ENCODE measurements at regions not wholly inside any gene's neighbourhood (a gene's known extent, or its start where the extent isn't known, plus 50 kb on each side); places are given as distances from the start of the nearest gene placed in this dataset.
"Not testable (repeated sequence)": the region's sequence is repeated elsewhere in the genome, so short reads cannot be mapped to it uniquely, and the experiment has no call there.

DNA sequence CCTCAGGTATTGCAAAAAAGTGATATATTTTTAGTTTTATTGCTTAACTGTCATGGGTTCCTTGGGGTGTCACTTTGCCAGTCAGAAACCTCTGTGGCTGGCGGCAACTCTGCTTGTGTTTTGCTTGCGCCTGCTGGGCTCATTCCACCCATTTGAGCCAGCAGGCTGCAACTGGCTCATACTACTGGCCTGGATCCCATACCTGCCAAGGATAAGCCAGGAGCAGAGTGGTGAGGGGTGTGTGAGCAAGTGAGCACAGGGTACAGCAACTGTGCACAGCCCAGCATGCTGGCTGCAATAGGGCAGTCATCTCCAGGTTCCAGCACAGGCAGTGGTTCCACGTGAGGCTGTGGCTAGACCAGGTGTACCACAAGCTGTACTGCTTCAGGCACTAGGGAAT, 687.5 kb downstream of the NYAP2 start:
- FAIRE-seq (no peak), DNase-seq (ENCODE audit: extremely low spot score, insufficient read length, low read depth) (no peak)

DNA sequence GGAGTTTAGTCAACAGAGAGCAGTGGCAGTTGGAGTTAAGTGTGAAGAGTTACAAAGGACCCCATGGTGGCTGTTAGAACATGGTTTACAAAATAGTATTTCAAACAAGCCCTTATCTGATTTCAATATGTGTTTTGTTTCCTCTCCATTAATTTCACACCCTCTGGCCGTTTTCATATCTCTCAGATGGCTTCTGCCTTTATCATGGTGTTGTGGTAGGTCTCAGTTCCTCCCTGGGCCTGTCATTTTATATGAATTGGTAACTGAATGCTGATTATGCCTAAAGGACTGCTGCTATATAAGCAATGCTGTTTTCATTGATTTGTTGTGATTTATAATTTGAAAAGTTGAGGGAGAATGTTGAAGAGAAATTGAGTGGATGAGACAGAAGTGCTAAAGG, 686.7 kb downstream of the NYAP2 start:
- FAIRE-seq (no peak), DNase-seq (ENCODE audit: extremely low spot score, insufficient read length, low read depth) (no peak)

DNA sequence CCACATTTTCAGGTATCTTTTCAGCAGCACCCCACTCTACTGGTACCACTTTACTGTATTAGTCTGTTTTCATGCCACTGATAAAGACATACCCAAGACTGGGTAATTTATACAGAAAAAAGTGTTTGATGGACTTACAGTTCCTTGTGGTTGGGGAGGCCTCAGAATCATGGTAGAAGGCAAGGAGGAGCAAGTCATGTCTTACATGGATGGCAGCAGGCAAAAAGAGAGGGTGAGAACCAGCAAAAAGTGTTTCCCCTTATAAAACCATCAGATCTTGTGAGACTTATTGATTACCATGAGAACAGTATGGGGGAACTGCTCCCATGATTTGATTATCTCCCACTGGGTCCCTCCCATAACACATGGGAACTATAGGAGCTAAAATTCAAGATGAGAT, 685.9 kb downstream of the NYAP2 start:
- DNase-seq (ENCODE audit: extremely low spot score, insufficient read length, low read depth); FAIRE-seq: not testable (repeated sequence)

DNA sequence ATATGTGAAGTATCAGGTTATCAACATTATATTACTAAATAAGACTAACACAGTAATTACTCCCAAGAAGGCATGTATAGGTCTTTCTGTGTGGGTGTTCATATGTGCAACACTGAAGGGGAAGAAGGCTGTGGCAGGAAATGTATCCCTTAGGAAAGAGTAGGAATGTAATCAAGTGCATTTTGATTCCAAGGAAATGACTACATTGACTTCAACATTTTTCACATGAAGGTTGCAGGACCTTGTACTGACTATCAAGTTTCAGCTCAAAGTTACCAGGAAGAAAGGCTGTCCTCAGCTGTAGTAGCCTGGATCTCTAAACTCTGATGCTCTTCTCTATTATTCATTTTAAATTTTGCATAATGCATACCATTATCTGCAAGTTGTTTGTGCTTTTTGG, 680.8 kb downstream of the NYAP2 start:
- no peak for FAIRE-seq
- no peak for DNase-seq (ENCODE audit: extremely low spot score, insufficient read length, low read depth)

DNA sequence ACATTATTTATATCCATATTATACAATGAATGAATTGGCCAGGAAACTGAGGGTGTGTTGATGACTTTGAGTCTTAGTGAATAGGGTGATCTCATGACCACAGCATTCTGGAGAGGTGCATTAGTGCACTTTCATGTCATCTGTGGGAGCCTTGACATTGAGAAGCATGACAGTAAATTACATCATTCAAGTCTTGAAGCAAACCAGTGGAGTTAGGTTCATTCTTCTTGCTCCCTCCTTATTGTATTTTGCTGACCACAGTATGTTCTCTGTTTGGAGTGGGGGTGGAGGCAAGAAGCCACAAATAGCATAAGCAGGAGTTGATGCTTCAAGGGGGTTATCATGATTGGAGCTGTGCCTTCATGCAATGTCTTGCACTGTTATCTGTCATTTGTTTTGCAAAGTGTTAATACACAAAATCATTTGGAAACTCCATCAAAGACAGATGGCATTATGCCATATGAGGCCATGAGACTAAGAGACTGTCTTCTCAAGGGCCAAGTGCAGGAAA, 680.2 kb downstream of the NYAP2 start:
- DNase-seq (ENCODE audit: extremely low spot score, insufficient read length, low read depth): no peak
- FAIRE-seq: no peak

DNA sequence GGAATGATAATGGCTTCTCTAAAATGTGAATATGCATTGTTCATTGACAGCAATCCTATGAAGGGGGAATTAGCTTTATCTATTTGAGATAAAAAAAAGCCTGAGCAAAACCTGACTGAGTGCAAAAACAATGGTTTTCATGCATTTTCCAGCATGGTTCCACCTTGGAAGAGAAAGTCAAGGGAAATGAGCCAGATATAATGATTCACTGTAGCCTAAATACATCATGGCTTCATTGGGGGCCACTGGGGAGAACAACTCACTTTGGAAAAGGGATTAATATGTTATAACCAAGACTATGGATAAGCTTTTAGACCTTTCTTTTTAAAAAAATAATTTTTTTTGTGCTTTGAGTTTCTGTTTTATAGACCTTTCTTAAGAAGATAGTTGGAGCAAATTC, 679.7 kb downstream of the NYAP2 start:
- DNase-seq (ENCODE audit: extremely low spot score, insufficient read length, low read depth) (no peak), FAIRE-seq (no peak)

DNA sequence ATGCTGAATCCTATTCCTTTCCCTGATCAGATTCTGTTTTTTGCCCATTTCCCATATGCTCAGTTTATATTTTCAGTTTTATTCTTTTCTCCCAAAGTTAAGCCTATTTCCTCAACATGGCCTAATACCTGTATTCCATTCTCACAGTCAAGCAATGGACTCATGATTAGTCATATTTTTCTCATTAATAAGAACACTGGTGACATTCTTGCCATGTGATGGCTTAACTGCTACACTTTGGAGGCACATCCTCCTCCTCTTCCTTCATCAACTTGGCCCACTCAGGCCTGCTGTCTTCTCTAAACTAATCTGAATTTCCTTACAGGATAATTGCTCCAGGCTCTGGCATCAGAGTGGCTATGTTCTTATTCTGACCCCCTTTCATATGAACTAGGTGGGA, 679.2 kb downstream of the NYAP2 start:
- DNase-seq (ENCODE audit: extremely low spot score, insufficient read length, low read depth) (no peak), FAIRE-seq (no peak)

DNA sequence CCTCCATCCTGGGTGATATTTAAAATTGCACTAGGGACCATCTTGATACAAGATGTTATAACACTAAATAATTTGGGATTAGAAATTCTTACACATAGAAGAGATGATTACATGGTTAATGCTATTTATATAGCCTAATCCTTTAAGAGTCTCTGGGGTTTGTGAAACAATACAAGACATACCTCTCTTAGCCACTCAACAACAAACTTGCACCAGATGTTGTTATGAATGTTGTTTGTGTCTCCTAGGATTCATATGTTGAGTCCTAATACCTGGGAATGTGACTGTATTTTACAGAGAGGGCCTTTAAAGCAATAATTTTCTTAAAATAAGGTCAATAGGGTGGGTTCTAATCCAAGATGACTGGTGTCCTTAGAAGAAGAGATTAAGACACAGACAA, 678.3 kb downstream of the NYAP2 start:
- FAIRE-seq (no peak), DNase-seq (ENCODE audit: extremely low spot score, insufficient read length, low read depth) (no peak)

DNA sequence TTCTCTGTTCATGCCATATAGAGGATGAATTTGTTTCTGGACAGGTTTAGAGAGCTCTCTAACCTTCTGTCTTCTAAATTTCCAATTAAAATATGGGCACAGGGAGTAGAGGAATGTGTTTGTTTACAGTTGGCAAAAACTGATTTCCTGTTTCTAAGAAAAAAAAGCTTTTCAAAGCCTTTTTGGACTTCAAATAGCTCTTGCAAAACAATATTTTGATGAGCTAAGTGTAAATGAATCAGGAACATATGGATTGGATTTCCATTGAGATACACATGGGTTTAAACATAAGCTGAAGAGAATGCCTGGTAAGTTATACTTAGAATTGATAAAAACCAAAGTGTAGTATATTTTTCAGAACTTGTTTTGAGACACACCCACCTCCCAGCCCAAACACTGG, 677.5 kb downstream of the NYAP2 start:
- FAIRE-seq: no peak

DNA sequence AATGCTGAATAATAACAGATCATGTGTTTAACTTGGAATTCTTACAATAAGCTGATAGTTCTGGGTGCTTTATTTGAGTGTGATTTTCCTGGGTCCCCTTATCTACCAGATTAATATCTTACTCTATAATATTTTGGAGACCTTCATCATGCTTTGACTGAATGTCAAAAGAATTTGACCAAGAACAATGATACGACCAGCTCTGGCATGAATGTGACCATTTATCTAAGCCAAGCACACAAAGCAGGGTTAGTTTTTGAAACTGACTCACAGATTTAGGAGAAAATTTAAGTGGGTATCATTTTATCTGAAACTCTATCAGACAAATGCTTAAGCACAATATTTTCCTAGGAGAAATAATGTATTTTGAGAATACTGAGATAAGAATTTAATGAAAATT, 677.0 kb downstream of the NYAP2 start:
- FAIRE-seq (no peak), DNase-seq (ENCODE audit: extremely low spot score, insufficient read length, low read depth) (no peak)

More for the DNA sequence above, 677.5 kb downstream of the NYAP2 start:
- no peak for DNase-seq (ENCODE audit: extremely low spot score, insufficient read length, low read depth)

DNA sequence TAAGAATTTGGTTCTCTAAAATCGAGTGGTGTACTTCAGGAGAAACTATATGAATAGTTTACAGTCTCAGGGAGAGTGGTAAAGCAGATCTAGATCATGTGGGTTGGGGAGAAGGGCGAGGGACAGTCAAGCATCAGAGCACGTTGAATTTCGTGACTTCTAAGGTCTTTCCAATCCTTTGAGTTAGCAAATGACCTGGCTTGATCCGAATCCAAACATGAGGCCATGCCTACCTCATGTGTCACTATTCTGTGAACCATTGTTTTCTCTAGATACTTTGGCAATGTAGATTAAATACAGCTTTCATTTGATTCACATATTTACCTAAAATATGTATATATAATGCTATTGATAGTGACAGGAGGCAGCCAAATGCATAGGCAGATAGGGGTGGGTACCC, 674.9 kb downstream of the NYAP2 start:
- no peak for FAIRE-seq
- no peak for DNase-seq (ENCODE audit: extremely low spot score, insufficient read length, low read depth)

DNA sequence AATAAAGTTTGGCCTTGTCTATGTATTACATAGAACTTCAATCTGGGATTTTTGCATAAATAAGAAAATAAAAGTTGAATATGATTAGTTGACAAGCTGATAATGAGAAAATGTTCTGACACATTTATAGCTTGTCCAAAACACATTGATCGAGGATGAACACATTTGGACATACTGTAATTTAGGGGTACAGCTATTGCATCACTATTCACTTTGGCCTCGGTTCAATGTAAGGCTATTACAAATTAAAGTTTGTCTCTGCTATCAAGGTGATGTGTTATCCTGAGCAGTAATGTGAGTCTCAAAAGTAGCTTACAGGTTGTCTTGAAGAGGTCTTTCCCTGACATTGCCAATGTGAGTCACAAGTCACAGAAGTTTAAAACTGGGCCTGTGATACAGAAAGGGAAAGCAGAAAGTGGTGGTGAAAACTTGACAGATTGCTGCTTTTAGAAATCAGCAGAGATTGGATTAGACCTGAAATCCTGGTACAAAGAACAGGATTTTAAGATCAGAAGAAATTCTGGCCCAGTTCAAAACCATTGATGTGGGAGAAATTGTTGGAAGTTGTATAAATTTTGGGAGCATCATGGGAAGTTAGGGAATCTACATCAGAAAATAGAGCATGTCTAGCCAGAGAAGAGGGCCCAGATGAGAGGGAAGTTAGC, 674.1 kb downstream of the NYAP2 start:
- DNase-seq (ENCODE audit: extremely low spot score, insufficient read length, low read depth) (no peak), FAIRE-seq (no peak)

DNA sequence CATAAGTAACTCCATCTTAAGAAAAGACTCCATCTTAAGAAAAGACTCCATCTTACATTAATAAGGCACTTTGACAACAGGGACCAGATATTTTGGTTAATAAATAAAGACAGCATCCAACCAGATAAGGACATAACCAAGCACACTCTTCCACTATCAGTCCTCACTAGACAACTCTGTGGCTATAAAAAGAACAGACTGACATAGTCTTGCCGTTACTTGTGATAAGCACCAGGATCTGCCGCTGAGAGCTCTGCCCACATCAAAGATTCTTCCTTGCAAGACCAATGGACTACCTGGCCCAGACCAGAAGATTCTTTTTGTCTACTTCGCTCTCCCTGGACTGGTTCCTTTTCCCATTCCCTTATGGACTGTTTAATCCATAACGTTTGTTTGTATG, 667.4 kb downstream of the NYAP2 start:
- no peak for DNase-seq (ENCODE audit: extremely low spot score, insufficient read length, low read depth)
- FAIRE-seq: no peak

DNA sequence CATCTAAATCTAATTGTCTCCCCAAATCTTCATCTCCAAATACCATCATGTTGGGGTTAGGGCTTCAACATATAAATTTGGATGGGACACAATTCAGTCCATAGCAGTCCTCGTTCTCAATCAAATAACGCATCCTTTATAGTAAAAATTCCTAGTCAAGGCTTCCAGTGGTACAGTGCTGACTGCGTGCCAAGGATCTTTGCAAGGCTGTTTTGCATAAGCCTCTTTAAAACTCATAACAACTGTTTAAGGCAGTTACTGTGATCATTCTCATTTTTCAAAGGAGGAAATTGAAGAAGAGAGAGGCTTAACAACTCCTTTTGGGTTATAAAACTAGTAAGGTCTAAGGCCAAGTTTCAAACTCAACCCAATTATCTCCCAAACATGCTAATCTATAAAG, 666.9 kb downstream of the NYAP2 start:
- DNase-seq (ENCODE audit: extremely low spot score, insufficient read length, low read depth) (no peak), FAIRE-seq (no peak)

DNA sequence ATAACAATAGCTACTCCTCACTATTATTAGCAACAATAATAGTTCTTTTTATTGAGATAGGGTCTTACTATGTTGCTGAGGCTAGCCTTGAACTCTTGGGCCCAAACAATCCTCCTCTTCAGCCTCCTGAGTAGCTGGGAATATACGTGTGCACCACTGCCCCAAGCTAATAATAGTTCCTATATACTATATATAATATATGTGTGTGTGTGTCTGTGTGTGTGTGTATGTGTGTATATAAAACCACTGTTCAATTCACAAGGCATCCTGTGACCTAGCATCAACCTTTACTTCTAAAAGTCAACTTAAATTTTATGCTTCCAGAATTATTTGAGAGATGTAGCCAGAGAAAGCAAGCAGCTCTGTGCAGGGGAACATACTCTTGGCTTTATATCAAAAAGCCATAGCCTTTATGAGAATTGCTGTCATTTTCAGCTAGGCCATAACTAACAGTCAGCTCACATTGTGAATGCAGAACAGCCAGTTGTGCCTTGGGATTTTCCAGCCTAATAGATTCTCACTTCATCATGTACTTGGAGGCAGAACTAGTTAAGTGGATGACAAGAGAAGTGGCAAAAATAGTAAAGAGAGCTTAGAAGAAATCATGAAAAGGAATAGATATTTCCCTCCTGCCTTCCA, 665.5 kb downstream of the NYAP2 start:
- no peak for FAIRE-seq

DNA sequence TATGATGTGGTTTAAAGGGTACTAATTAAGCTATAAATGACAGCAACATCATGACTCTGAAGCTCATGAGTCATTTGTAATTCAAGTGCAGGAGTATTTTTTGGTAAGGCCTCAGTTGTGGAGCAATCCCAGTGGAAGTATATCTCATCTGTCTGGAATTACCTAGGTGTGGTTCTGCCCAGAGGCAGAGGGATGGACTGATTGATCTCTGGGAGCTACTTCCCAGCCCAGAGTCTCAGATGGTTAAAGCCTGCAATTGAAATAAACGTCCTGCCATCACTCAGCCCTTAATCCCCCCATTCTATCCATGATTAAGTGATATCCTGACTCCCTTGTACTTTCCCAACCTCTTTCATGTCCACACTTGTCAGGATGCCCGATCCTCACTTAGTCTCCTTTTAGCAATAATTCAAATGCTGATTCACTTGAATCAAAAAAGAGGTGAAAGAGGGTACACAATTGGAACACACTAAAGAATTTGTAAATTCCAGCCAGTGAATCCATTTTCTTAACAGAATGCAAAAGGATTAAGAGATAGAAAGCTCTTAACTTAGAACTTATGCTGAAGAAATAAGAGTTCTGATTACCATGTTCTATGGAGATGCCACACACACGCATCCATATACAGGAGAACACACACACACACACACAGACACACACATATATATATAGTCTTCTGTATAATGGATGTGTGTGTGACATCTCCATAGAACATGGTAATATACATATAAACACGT, 664.4 kb downstream of the NYAP2 start:
- no peak for FAIRE-seq
- no peak for DNase-seq (ENCODE audit: extremely low spot score, insufficient read length, low read depth)

More for the DNA sequence above, 665.5 kb downstream of the NYAP2 start:
- no peak for DNase-seq (ENCODE audit: extremely low spot score, insufficient read length, low read depth)

DNA sequence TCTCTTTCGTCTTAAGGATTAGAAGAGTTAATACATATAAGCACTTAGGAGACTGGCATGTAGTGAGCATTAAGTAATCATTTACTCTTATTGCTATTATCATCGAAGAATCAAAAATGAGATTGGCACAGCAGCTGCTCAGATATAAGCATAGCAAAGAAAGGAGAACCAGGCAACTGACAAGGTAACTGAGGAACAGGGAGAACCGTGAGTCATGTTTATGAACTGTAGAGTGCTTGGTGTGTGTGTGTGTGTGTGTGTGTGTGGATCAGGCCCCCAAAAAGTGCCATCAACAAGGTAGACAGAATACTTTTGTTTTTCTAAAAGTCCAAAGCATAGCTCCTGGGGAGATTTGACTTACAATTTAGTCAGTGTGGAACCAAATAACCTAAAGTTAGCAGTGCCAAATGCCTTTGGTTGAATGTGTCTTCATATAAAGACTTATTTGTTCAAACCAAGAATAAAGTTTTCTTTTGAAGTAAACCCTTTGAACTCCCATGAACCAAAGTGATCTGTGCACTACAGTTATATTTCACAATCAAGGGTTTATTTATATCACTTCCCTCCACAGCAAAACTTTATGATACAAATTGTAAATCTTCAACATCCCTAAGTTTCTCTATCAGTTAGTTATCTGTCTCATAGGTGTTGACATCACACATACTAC, 660.6 kb downstream of the NYAP2 start:
- no peak for FAIRE-seq
- DNase-seq (ENCODE audit: extremely low spot score, insufficient read length, low read depth): no peak

DNA sequence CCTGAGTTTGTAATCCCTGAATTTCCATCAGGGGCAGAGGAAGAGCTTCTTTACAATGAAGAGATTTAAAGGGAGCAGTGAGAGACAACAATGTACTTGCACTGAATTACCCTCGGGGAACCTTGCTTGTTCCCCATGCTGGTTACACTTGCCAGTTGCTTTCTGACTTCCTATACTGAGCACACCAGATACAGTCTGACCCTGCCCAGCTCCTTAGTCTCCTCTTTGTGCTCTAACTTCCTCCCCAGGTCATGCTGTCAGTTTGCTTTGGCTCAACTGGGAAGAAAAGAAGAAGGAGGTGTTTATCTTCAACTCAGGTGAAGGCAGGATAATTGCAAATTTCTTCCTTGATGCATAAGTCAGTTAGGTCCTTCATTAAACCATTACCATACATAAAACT, 658.4 kb downstream of the NYAP2 start:
- no peak for FAIRE-seq
- DNase-seq (ENCODE audit: extremely low spot score, insufficient read length, low read depth): no peak

DNA sequence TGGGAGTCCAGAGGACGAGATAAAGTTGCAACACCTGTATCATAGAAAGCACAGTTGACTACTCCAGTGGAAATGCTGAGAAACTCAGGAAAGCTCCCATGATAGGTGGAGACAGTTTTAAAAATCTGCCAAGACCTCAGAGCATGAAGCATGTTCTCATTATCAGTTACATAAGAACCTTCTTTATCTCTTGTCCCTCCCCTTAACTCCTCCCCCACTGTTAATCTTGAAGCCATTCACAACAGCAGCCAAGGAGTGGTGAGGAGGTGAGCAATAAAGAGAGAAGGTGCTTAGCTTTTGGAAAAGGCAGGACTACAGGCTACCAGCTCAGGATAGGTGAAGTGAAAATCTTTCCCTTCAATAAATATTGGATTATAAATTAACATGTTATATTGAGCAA, 657.9 kb downstream of the NYAP2 start:
- FAIRE-seq (no peak), DNase-seq (ENCODE audit: extremely low spot score, insufficient read length, low read depth) (no peak)

DNA sequence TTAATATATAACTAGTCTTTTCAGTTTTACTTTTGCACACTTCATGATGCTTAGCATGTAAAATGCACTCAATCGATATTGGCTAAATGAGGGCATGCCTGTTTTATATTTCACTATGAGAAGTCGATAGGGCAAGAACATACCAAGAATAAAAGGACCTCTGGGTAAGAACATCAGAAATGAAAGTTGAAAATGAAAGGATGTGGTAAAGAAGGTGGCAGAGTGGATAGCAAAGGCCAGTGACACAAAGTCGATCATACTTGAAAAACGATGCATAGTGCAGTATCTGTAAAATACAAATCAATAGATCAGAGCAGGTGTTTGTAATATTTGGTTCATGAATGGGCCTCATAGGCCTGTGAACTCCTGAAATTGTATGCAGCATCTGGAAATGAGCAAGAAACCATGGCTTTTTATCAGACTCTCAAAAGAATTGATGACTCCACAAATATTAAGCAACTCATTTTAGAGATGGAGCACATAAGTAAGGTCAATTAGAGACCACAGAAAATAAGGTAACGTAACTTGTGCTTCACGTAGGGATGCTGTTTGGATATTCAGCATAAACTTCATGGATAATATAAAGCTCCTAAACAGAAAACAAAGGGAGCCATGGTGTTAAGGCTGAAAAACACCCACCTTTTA, 653.4 kb downstream of the NYAP2 start:
- DNase-seq (ENCODE audit: extremely low spot score, insufficient read length, low read depth) (no peak), FAIRE-seq (no peak)
